ENCODE measurements at regions not wholly inside any gene's neighbourhood (a gene's known extent, or its start where the extent isn't known, plus 50 kb on each side); places are given as distances from the start of the nearest gene placed in this dataset.

DNA sequence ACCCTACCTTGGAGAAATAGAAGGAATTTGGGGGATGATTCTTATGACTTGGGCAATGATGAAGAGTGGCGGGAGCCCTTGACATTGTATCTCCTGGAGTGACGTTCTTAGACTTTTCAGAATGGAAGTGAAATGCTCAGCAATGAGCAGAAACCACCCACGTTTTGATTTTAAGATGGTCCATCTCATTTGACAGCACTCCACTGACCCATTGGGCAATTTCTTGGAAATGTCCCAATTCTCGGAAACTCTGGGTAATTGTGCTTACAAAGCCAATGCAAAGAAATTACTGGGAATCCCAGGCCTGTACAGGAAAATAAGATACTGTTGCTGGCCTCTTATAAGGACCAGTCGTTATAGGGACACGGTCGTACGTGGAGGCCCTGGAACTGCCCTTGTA, 170.0 kb upstream of the COPS8 start:
- Histone ChIP-seq H3K9me3 (ENCODE audit: insufficient read depth in 2 of 2, low read depth in 1 of 2, low read length in 1 of 2) (no peaks in the 10 kb centered on the region), H2BK120ac (replicated peaks; ENCODE audit: low read depth, low read length) (no peak overlapping the region), H3K23ac (ENCODE audit: insufficient read length) (no peak overlapping the region), H3K4me2 (ENCODE audit: insufficient read depth in 1 of 2, low read depth in 2 of 2, low read length in 2 of 2) (no peak overlapping the region), H2AFZ (ENCODE audit: low read length) (no peak overlapping the region), H2BK5ac (ENCODE audit: low read depth, low read length) (no peak overlapping the region), H3K9ac (replicated peaks in 1 of 4; ENCODE audit: extremely low read depth in 1 of 4, low read depth in 3 of 4, low read length in 3 of 4) (no peak overlapping the region), H3K79me1 (ENCODE audit: low read depth, low read length) (no peaks in the 10 kb centered on the region), H2BK20ac (ENCODE audit: low read length) (no peak overlapping the region), H4K91ac (replicated peaks; ENCODE audit: insufficient read length, low read length) (no peak overlapping the region), H3K27ac (ENCODE audit: low read depth, low read length) (no peak overlapping the region), H3K4me3 (ENCODE audit: extremely low read depth in 1 of 4, insufficient read depth in 2 of 4, low read depth in 3 of 4, low read length in 4 of 4) (no peak overlapping the region), H3K18ac (ENCODE audit: extremely low read depth, low read length) (no peak overlapping the region), H3K79me2 (ENCODE audit: control insufficient read depth in 1 of 2, insufficient read depth in 2 of 2, low read length in 2 of 2) (no peaks in the 10 kb centered on the region; a peak in 1 of 4 replicates), H3K27me3 (replicated peaks in 1 of 4; ENCODE audit: control insufficient read depth in 3 of 4, extremely low read depth in 1 of 4, insufficient read depth in 3 of 4, low read length in 3 of 4) (no peaks in the 10 kb centered on the region), H4K5ac (ENCODE audit: insufficient read length, low read depth, low read length) (no peak overlapping the region), H2BK15ac (ENCODE audit: low read length) (no peak overlapping the region), H3K23me2 (ENCODE audit: low read depth, low read length) (no peaks in the 10 kb centered on the region), H3K4me1 (replicated peaks in 1 of 4; ENCODE audit: control insufficient read depth in 3 of 4, insufficient read depth in 4 of 4, low read length in 3 of 4) (no peaks in the 10 kb centered on the region; a peak in 1 of 7 replicates), H3K36me3 (ENCODE audit: control insufficient read depth in 2 of 4, insufficient read depth in 4 of 4, low read length in 3 of 4) (no peaks in the 10 kb centered on the region), H4K8ac (ENCODE audit: extremely low read depth, insufficient read depth, low read length) (no peak overlapping the region), H3K14ac (ENCODE audit: insufficient read length) (no peak overlapping the region), H4K20me1 (replicated peaks in 1 of 2; ENCODE audit: control insufficient read depth in 1 of 2, insufficient read depth in 2 of 2, low read length in 2 of 2) (no peaks in the 10 kb centered on the region), H3K4ac (replicated peaks; ENCODE audit: insufficient read length, low read depth, low read length) (no peak overlapping the region), H3K56ac (replicated peaks; ENCODE audit: insufficient read length, low read depth, low read length) (no peak overlapping the region), H2BK12ac (ENCODE audit: low read depth, low read length) (no peak overlapping the region), H2AK5ac (ENCODE audit: low read depth, low read length) (no peak overlapping the region)
- DNase-seq (ENCODE audit: low read depth in 1 of 2, low spot score in 2 of 2) (no peak), FAIRE-seq (no peak)
- WGBS, 2 experiments (ENCODE audit: extremely low coverage in 1 of 2, insufficient coverage in 1 of 2, insufficient read length in 1 of 2, insufficient replicate concordance in 2 of 2, low coverage in 1 of 2, low lambda C conversion rate in 2 of 2, missing lambda C conversion rate in 1 of 2) = 90% methylated on average over 8 of the region's 8 CpGs; no CpG with 5 or more reads in 1 of the 2 experiments
- POLR2A ChIA-PET (ENCODE audit: partially characterized antibody) = no interaction called here
- TF ChIP-seq RBBP5 (IDR thresholded peaks at IDR 0.05; ENCODE audit: borderline replicate concordance, low read depth, low read length) (no peak), KDM1A (IDR thresholded peaks at IDR 0.05; ENCODE audit: borderline replicate concordance, low read length) (no peak)
- CTCF ChIA-PET (ENCODE audit: partially characterized antibody) = no interaction called here

Measured in H1 (cell line).